ENCODE measurements at regions not wholly inside any gene's neighbourhood (a gene's known extent, or its start where the extent isn't known, plus 50 kb on each side); places are given as distances from the start of the nearest gene placed in this dataset.

DNA sequence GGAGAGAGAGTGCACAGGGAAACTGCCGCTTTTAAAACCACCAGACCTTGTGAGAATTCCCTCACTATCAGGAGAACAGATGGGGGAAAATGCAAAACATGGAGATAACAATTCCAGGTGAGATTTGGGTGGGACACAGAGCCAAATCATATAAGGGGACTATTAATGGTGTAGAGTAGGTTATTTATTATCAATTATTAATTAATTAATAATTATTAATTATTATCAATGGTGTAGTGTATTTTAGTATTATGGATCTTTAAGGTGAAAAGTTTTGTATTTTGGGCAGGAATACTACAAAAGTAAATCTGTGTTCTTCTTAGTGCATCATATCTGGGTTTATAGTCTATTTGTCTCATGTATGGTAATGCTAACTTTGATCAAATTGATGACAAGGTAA is 377.7 kb upstream of the KCND2 start:
- TF ChIP-seq, protein P1, sequence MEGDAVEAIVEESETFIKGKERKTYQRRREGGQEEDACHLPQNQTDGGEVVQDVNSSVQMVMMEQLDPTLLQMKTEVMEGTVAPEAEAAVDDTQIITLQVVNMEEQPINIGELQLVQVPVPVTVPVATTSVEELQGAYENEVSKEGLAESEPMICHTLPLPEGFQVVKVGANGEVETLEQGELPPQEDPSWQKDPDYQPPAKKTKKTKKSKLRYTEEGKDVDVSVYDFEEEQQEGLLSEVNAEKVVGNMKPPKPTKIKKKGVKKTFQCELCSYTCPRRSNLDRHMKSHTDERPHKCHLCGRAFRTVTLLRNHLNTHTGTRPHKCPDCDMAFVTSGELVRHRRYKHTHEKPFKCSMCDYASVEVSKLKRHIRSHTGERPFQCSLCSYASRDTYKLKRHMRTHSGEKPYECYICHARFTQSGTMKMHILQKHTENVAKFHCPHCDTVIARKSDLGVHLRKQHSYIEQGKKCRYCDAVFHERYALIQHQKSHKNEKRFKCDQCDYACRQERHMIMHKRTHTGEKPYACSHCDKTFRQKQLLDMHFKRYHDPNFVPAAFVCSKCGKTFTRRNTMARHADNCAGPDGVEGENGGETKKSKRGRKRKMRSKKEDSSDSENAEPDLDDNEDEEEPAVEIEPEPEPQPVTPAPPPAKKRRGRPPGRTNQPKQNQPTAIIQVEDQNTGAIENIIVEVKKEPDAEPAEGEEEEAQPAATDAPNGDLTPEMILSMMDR (IDR thresholded peaks at IDR 0.05) = no peak
- TF ChIP-seq POLR2A (IDR thresholded peaks at IDR 0.05) (no peak), EP300 (IDR thresholded peaks at IDR 0.05) (no peak)

Measured in tibial nerve (tissue), 4 donors.